ENCODE measurements at regions not wholly inside any gene's neighbourhood (a gene's known extent, or its start where the extent isn't known, plus 50 kb on each side); places are given as distances from the start of the nearest gene placed in this dataset.
"Not testable (repeated sequence)": the region's sequence is repeated elsewhere in the genome, so short reads cannot be mapped to it uniquely, and the experiment has no call there.

DNA sequence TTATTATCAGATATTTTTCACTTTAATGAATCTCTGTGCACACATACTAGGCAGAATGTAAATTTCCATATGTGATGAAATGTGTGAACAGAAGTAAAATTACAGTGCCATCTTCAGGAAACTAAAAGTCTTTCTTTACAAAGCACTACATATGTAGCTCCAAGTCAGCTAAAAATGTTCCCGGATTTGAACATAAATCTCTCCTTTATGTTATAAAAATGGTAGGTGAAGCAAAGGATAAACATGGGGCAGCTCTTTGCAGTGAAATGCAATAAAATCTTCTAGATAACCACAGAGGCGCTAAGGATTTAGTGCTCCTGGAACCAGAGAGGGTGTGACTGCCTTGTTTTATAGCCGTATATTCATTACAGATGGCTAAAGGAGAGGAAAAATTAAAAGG is 104.9 kb upstream of the C7orf33 start:
- Histone ChIP-seq H3K9me3 (ENCODE audit: control insufficient read depth, low read length) (no peaks in the 10 kb centered on the region), H3K27me3 (ENCODE audit: control insufficient read depth, insufficient read depth, low read length, poor library complexity, severe bottlenecking) (no peaks in the 10 kb centered on the region), H3K4me1 (ENCODE audit: control insufficient read depth, insufficient read depth, low read length) (no peaks in the 10 kb centered on the region), H3K36me3 (ENCODE audit: control insufficient read depth, insufficient read depth, low read length) (no peaks in the 10 kb centered on the region), H3K4me3 (ENCODE audit: insufficient read depth, low read depth, low read length) (no peak overlapping the region), H3K27ac (ENCODE audit: insufficient read depth, low read depth, low read length, poor library complexity, severe bottlenecking) (no peak overlapping the region)
- 89 to 98% methylated on average over 2 to 3 of the region's 3 CpGs for WGBS, 2 experiments

DNA sequence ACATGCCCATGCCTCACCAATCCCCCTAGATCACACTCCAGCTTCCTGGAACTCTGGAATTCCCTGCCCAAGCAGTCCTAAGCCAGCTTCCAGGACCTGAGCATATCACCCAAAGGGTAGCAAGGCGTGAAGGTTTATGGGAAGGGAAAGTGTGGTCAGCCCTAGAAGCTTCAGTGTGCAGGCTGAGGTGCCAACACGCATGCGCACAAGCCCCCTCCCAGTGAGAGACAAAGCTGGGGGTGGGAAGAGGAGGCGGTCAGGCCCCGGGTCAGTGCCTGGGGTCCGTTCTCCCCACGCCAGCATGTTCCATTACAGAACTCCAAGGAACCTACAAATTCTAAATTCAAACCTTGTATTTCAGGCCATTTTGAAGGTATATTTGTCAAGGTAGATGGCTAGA is 103.6 kb upstream of the C7orf33 start:
- no peak overlapping the region for H3K4me3 ChIP-seq (ENCODE audit: insufficient read depth, low read depth, low read length)
- H3K36me3 ChIP-seq (ENCODE audit: control insufficient read depth, insufficient read depth, low read length) = no peaks in the 10 kb centered on the region
- H3K27ac ChIP-seq (ENCODE audit: insufficient read depth, low read depth, low read length, poor library complexity, severe bottlenecking) = no peak overlapping the region
- H3K9me3 ChIP-seq (ENCODE audit: control insufficient read depth, low read length) = no peaks in the 10 kb centered on the region
- H3K27me3 ChIP-seq (ENCODE audit: control insufficient read depth, insufficient read depth, low read length, poor library complexity, severe bottlenecking) = no peaks in the 10 kb centered on the region
- WGBS, 2 experiments = 94 to 97% methylated on average over 4 to 7 of the region's 7 CpGs
- no peaks in the 10 kb centered on the region for H3K4me1 ChIP-seq (ENCODE audit: control insufficient read depth, insufficient read depth, low read length)

DNA sequence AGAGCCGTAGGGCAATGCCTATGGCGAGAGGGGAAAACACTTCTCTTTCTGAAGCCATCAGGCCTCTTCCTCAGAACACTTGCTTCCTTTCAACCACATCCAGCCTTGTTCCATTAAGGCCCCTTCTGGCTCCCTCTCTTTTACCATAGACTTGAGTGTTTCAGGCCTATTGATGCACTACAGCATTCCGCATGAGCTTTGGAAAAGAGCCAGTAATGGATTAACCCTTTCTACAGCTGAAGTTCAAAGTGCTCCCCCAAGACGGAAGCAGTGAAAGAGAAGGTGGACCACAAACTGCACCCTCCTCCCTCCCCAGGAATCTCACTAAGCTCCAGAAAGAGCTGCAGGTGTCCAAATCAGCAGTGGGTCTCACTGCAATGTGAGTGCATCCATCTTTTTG is 102.7 kb upstream of the C7orf33 start:
- Histone ChIP-seq H3K36me3 (ENCODE audit: control insufficient read depth, insufficient read depth, low read length) (no peaks in the 10 kb centered on the region), H3K4me3 (ENCODE audit: insufficient read depth, low read depth, low read length) (no peak overlapping the region), H3K27ac (ENCODE audit: insufficient read depth, low read depth, low read length, poor library complexity, severe bottlenecking) (no peak overlapping the region), H3K4me1 (ENCODE audit: control insufficient read depth, insufficient read depth, low read length) (no peaks in the 10 kb centered on the region), H3K27me3 (ENCODE audit: control insufficient read depth, insufficient read depth, low read length, poor library complexity, severe bottlenecking) (no peaks in the 10 kb centered on the region), H3K9me3 (ENCODE audit: control insufficient read depth, low read length) (peaks cover 2% of the 10 kb centered on the region)
- WGBS, 2 experiments = 89 to 94% methylated on average over 4 of the region's 4 CpGs

DNA sequence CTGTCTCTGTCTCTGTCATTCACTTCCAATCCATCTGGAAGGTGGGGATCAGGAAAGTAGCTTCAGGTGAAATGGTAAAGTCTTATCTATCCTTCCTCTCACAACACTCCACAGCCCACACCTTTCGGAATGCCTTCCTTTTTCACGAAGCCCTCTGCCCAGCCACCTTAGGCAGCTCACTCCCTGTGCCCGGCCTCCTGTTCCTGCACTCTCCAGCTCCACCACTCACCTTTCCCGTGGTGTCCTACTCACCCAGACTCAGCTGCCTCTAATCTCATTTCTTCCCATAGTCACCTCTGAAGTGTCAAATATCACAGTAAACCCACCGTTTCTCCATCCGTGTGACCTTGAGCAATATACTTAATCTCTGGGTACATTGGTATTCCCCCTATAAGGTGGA is 100.9 kb upstream of the C7orf33 start:
- Histone ChIP-seq H3K27me3 (ENCODE audit: control insufficient read depth, insufficient read depth, low read length, poor library complexity, severe bottlenecking) (no peaks in the 10 kb centered on the region), H3K4me3 (ENCODE audit: insufficient read depth, low read depth, low read length) (no peak overlapping the region), H3K9me3 (ENCODE audit: control insufficient read depth, low read length) (peaks cover 2% of the 10 kb centered on the region), H3K36me3 (ENCODE audit: control insufficient read depth, insufficient read depth, low read length) (no peaks in the 10 kb centered on the region), H3K4me1 (ENCODE audit: control insufficient read depth, insufficient read depth, low read length) (no peaks in the 10 kb centered on the region), H3K27ac (ENCODE audit: insufficient read depth, low read depth, low read length, poor library complexity, severe bottlenecking) (no peak overlapping the region)
- WGBS, 2 experiments = 85 to 86% methylated on average over 6 of the region's 6 CpGs

DNA sequence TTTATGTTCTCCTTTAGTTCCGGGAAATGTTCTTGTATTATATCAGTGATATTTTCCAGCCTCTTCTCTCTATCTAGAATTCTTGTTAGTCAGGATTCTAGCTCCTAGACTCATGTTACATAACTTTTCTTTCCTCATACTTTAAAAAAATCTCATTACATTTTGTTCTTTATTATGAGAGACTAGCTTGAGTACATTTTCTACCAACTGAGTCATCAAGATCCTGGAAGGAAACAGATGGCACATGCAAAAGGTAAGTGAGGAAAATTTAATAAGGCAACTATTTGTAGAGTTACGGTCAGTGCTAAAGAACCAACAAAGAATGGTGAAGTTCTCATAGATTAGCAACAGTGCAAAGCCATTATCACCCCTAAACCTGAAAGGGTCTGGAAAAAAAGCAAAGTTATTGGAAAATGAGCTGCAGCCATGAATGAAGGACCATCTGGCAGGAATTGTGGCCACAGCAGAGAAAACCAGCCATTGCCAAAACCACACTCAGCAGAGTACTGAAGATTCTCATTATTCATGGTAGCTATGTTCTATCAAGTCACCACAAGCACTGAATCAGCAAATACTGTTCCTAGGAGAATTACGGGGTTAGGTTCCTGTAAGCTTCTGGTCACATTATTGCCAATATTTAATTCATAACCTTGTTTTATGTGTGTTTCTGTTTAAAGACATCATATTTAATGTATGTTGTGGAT is 98.3 kb upstream of the C7orf33 start:
- WGBS, 2 experiments = 96 to 100% methylated on average over 1 to 3 of the region's 3 CpGs
- Histone ChIP-seq H3K36me3 (ENCODE audit: control insufficient read depth, insufficient read depth, low read length) (no peaks in the 10 kb centered on the region), H3K9me3 (ENCODE audit: control insufficient read depth, low read length) (peaks cover 2% of the 10 kb centered on the region), H3K27me3 (ENCODE audit: control insufficient read depth, insufficient read depth, low read length, poor library complexity, severe bottlenecking) (no peaks in the 10 kb centered on the region), H3K27ac (ENCODE audit: insufficient read depth, low read depth, low read length, poor library complexity, severe bottlenecking) (no peak overlapping the region), H3K4me3 (ENCODE audit: insufficient read depth, low read depth, low read length) (no peak overlapping the region), H3K4me1 (ENCODE audit: control insufficient read depth, insufficient read depth, low read length) (no peaks in the 10 kb centered on the region)

DNA sequence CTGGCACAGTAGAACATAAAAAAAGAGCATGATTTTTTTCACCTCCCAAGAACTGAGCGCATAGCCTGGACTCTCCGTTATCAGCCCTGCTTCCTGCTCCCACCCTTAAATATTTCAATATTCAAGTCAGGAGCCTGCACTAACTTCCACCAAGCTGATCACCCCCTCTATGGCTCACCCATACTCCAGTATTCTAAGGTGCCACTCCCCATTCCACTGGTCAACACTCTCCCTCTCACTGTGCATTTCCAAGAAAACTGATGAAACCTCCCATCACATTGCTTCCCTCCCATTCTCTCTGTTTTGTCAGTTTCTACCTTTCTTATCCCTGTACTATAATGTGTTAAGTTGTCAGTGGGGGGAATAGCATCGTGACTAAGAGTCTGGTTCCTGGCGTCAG is 95.0 kb upstream of the C7orf33 start:
- no peaks in the 10 kb centered on the region for H3K27me3 ChIP-seq (ENCODE audit: control insufficient read depth, insufficient read depth, low read length, poor library complexity, severe bottlenecking)
- no peaks in the 10 kb centered on the region for H3K4me1 ChIP-seq (ENCODE audit: control insufficient read depth, insufficient read depth, low read length)
- H3K9me3 ChIP-seq (ENCODE audit: control insufficient read depth, low read length) = peaks cover 2% of the 10 kb centered on the region
- no peaks in the 10 kb centered on the region for H3K36me3 ChIP-seq (ENCODE audit: control insufficient read depth, insufficient read depth, low read length)
- no peak overlapping the region for H3K4me3 ChIP-seq (ENCODE audit: insufficient read depth, low read depth, low read length)
- H3K27ac ChIP-seq (ENCODE audit: insufficient read depth, low read depth, low read length, poor library complexity, severe bottlenecking) = no peak overlapping the region
- 95 to 97% methylated on average over 4 of the region's 4 CpGs for WGBS, 2 experiments

DNA sequence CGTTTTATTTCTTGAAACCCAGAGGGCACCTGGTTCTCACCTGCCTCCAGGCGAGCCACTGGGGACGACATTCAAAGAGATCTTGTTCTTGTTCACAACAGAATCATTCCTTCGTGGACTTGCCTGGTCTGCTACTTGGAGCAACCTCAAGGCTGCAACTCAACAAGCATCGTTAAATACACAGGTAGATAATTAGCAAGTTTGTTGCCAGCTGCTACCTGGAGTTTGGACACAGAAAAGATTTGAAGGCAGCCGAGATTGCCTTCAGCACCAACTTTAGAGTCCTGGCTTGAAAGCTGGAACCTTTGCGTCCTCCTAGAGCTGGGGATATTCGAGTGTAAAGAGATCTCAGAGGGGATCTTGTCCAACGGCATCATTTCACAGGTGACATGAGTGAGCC is 89.6 kb upstream of the C7orf33 start:
- H3K27me3 ChIP-seq (ENCODE audit: control insufficient read depth, insufficient read depth, low read length, poor library complexity, severe bottlenecking) = no peaks in the 10 kb centered on the region
- no peaks in the 10 kb centered on the region for H3K9me3 ChIP-seq (ENCODE audit: control insufficient read depth, low read length)
- H3K27ac ChIP-seq (ENCODE audit: insufficient read depth, low read depth, low read length, poor library complexity, severe bottlenecking) = no peak overlapping the region
- WGBS, 2 experiments = 88 to 90% methylated on average over 9 of the region's 9 CpGs
- H3K4me1 ChIP-seq (ENCODE audit: control insufficient read depth, insufficient read depth, low read length) = no peaks in the 10 kb centered on the region
- H3K4me3 ChIP-seq (ENCODE audit: insufficient read depth, low read depth, low read length) = no peak overlapping the region
- no peaks in the 10 kb centered on the region for H3K36me3 ChIP-seq (ENCODE audit: control insufficient read depth, insufficient read depth, low read length)

DNA sequence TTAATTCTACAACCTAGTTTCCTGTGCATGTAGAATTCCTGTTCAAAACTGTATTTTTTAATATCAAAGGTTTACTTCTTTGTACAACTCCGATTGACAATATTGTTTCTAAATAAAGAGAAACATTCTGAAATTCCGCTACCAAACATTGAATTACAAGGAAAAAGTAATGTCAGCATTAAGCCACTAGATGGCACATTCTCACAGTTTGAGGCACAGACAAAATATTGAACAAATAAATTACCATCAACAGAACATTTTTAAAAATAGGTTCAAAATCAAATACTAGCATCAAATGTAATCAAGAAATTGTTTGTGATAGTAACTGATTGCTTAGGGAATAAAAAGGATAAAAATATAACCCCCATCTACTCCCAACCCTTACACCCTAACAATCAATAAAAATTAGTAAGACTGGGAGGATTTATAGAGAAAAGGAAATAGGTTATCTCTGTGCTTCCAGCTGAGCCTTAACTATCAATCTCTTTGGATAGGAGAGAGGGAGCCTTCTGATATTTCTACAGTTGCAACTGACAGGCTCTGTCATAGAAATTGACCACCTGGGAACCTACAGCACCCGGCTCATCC is 86.6 kb upstream of the C7orf33 start:
- no peaks in the 10 kb centered on the region for H3K9me3 ChIP-seq (ENCODE audit: control insufficient read depth, low read length)
- H3K4me3 ChIP-seq (ENCODE audit: insufficient read depth, low read depth, low read length) = no peak overlapping the region
- 64 to 86% methylated on average over 2 to 3 of the region's 3 CpGs for WGBS, 2 experiments
- no peaks in the 10 kb centered on the region for H3K27me3 ChIP-seq (ENCODE audit: control insufficient read depth, insufficient read depth, low read length, poor library complexity, severe bottlenecking)
- H3K36me3 ChIP-seq (ENCODE audit: control insufficient read depth, insufficient read depth, low read length) = no peaks in the 10 kb centered on the region
- H3K4me1 ChIP-seq (ENCODE audit: control insufficient read depth, insufficient read depth, low read length) = no peaks in the 10 kb centered on the region
- H3K27ac ChIP-seq (ENCODE audit: insufficient read depth, low read depth, low read length, poor library complexity, severe bottlenecking) = no peak overlapping the region

DNA sequence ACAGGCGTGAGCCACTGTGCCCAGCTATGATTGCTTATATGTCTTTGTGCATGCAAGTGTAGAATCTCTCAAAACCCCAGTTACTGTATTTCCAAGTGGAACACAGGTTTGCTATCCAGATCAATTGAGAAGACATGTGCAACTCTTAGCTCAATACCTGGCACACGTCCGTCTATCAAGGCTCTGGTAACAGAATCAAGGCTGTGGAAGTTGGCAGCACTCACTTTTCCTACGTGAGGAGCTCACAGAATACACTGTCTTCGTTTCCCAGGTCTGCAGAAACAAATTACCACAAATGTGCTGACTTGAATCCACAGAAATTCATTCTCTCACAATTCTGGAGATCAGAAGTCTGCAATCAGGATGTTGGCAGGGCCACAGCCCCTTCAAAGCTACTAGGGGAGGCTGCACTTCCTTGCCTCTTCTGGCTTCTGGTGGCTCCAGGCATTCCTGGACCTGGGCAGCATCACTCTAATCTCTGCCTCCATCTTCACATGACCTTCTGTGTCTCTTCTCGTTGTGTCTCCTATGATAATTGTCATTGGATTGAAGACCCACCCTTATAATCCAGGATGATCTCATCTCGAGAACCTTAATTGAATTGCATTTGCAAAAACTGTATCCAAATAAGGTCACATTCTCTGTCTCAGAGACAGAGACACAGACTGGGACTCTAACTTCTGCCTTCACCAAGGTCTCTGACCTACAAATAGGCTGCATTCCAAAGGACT is 84.8 kb upstream of the C7orf33 start:
- Histone ChIP-seq H3K27ac (ENCODE audit: insufficient read depth, low read depth, low read length, poor library complexity, severe bottlenecking) (no peak overlapping the region), H3K4me3 (ENCODE audit: insufficient read depth, low read depth, low read length) (no peak overlapping the region), H3K27me3 (ENCODE audit: control insufficient read depth, insufficient read depth, low read length, poor library complexity, severe bottlenecking) (no peaks in the 10 kb centered on the region), H3K4me1 (ENCODE audit: control insufficient read depth, insufficient read depth, low read length) (no peaks in the 10 kb centered on the region), H3K36me3 (ENCODE audit: control insufficient read depth, insufficient read depth, low read length) (no peaks in the 10 kb centered on the region), H3K9me3 (ENCODE audit: control insufficient read depth, low read length) (no peaks in the 10 kb centered on the region)
- 91 to 93% methylated on average over 7 of the region's 7 CpGs for WGBS, 2 experiments

DNA sequence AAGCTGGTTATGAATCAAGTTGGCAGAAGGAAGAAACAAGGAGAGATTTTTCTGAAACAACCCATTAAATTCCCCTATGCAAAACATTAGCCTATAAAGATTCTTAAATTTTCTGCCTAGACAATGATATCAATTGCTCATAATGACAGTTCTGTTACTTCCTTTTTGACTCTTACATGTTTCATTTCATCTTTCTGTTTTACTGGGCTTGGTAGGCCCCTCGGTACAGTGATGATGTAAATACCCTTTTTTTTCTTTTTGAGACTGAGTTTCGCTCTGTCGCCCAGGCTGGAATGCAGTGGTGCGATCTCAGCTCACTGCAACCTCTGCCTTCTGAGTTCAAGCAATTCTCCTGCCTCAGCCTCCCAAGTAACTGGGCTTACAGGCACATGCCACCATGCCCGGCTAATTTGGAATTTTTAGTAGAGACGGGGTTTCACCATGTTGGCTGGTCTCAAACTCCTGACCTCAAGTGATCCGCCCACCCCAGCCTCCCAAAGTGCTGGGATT is 83.4 kb upstream of the C7orf33 start:
- H3K9me3 ChIP-seq (ENCODE audit: control insufficient read depth, low read length); H3K4me1 ChIP-seq (ENCODE audit: control insufficient read depth, insufficient read depth, low read length); H3K27me3 ChIP-seq (ENCODE audit: control insufficient read depth, insufficient read depth, low read length, poor library complexity, severe bottlenecking); H3K36me3 ChIP-seq (ENCODE audit: control insufficient read depth, insufficient read depth, low read length); H3K27ac ChIP-seq (ENCODE audit: insufficient read depth, low read depth, low read length, poor library complexity, severe bottlenecking); H3K4me3 ChIP-seq (ENCODE audit: insufficient read depth, low read depth, low read length): not testable (repeated sequence)
- 92% methylated on average over 7 of the region's 7 CpGs for WGBS, 2 experiments
